ENCODE measurements at regions not wholly inside any gene's neighbourhood (a gene's known extent, or its start where the extent isn't known, plus 50 kb on each side); places are given as distances from the start of the nearest gene placed in this dataset.
"Not testable (repeated sequence)": the region's sequence is repeated elsewhere in the genome, so short reads cannot be mapped to it uniquely, and the experiment has no call there.

GRCh38 chr1:229007167-229007566, 263.7 kb upstream of the RAB4A start:
- Histone ChIP-seq H3K9me3 (no peaks in the 10 kb centered on the region), H3K4me3 (no peak overlapping the region), H3K27me3 (ENCODE audit: low read depth) (no peaks in the 10 kb centered on the region), H3K36me3 (no peaks in the 10 kb centered on the region), H3K4me1 (no peaks in the 10 kb centered on the region), H3K27ac (no peak overlapping the region)
- ATAC-seq (peak in 1 of 2 donors; percentile 8), DNase-seq (no peak)
- intact Hi-C loops (cut with DNase I) = no loop called here
- TF ChIP-seq CTCF (IDR thresholded peaks at IDR 0.05) = no peak

- H3K27ac ChIP-seq = no peak overlapping the region
- H3K4me3 ChIP-seq = no peak overlapping the region
- no peaks in the 10 kb centered on the region for H3K36me3 ChIP-seq
- intact Hi-C loops (cut with DNase I) = no loop called here
- no peaks in the 10 kb centered on the region for H3K27me3 ChIP-seq (ENCODE audit: low read depth)
- DNase-seq (no peak), ATAC-seq (no peak)
- H3K4me1 ChIP-seq = no peaks in the 10 kb centered on the region
- no peaks in the 10 kb centered on the region for H3K9me3 ChIP-seq
- TF ChIP-seq CTCF (IDR thresholded peaks at IDR 0.05) = no peak
Measured at GRCh38 chr1:229007701-229008100, 263.2 kb upstream of the RAB4A start.

- DNase-seq; H3K27me3 ChIP-seq (ENCODE audit: low read depth); intact Hi-C loops (cut with DNase I); ATAC-seq; H3K9me3 ChIP-seq; H3K27ac ChIP-seq; H3K4me3 ChIP-seq; H3K4me1 ChIP-seq; H3K36me3 ChIP-seq: not testable (repeated sequence)
Measured at GRCh38 chr1:229008347-229008746, 262.6 kb upstream of the RAB4A start.

GRCh38 chr1:229011022-229011421, 259.9 kb upstream of the RAB4A start:
- no peak overlapping the region for H3K27ac ChIP-seq
- TF ChIP-seq CTCF (IDR thresholded peaks at IDR 0.05) = no peak
- no peaks in the 10 kb centered on the region for H3K36me3 ChIP-seq
- H3K4me1 ChIP-seq = no peaks in the 10 kb centered on the region
- no peaks in the 10 kb centered on the region for H3K9me3 ChIP-seq
- DNase-seq (no peak), ATAC-seq (no peak)
- no peaks in the 10 kb centered on the region for H3K27me3 ChIP-seq (ENCODE audit: low read depth)
- H3K4me3 ChIP-seq = no peak overlapping the region
- intact Hi-C loops (cut with DNase I) = no loop called here

GRCh38 chr1:229012823-229013222, 258.1 kb upstream of the RAB4A start:
- no peaks in the 10 kb centered on the region for H3K9me3 ChIP-seq
- H3K4me3 ChIP-seq = no peak overlapping the region
- no peaks in the 10 kb centered on the region for H3K4me1 ChIP-seq
- H3K36me3 ChIP-seq = no peaks in the 10 kb centered on the region
- no peak for DNase-seq
- ATAC-seq = no peak
- no peak overlapping the region for H3K27ac ChIP-seq
- H3K27me3 ChIP-seq (ENCODE audit: low read depth) = no peaks in the 10 kb centered on the region
- intact Hi-C loops (cut with DNase I) = no loop called here
- TF ChIP-seq CTCF (IDR thresholded peaks at IDR 0.05) = no peak

GRCh38 chr1:229013981-229014380, 256.9 kb upstream of the RAB4A start:
- Histone ChIP-seq H3K4me3 (no peak overlapping the region), H3K36me3 (no peaks in the 10 kb centered on the region), H3K27ac (no peak overlapping the region), H3K27me3 (ENCODE audit: low read depth) (no peaks in the 10 kb centered on the region), H3K4me1 (no peaks in the 10 kb centered on the region), H3K9me3 (no peaks in the 10 kb centered on the region)
- intact Hi-C loops (cut with DNase I) = no loop called here
- no peak for TF ChIP-seq CTCF (IDR thresholded peaks at IDR 0.05)
- no peak for DNase-seq
- ATAC-seq = no peak

All from lower lobe of right lung (tissue), 2 donors.